Suppressor macrophage treated with lipopolysaccharide for 4 hours (primary cell): ENCODE measurements at regions not wholly inside any gene's neighbourhood (a gene's known extent, or its start where the extent isn't known, plus 50 kb on each side); places are given as distances from the start of the nearest gene placed in this dataset.
A peak's percentile ranks its signal among the peaks of the same experiment; 100 is the strongest.

Experiments
- DNase-seq: peaks from one replicate; pipeline ENCODE4 v3.0.0-alpha.2; 2020

DNA sequence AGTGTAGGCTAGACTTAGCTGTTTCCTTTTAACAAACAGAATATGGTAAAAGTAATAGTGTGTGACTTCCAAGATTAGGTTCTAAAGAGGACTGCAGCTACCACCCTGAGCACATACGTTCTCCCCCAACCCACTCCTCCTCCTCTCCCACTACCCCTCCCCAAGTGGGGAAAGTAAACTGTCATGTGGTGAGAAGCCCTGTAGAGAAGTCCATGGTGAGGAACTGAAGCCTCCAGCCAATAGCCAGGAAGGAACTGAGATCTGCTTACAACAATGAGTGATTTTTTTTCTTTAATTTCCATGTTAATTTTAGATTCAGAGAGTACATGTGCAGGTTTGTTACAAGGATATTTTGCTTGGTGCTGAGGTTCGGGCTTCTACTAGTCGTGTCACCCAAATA, 57.0 kb upstream of the EGLN3 start:
- DNase-seq, result peak; percentile 25

DNA sequence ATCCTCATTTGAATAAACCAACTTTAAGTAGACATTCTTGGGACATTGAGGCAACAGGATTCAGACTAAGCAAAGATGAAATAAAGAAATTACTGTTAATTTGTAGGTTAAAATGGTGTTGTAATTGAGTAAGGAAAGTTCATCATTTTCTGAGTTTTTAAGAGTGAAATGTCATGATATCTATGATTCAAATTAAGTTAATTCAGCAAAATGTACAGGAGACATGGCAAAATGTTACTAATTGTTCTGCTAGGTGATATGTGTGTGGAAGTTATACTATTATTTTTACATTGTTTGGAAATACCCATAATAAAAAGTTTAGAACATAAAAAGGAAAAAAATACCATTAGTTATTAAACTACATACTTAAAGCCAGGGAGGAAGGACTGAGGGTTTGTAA, 55.0 kb upstream of the EGLN3 start:
- DNase-seq, result no peak

DNA sequence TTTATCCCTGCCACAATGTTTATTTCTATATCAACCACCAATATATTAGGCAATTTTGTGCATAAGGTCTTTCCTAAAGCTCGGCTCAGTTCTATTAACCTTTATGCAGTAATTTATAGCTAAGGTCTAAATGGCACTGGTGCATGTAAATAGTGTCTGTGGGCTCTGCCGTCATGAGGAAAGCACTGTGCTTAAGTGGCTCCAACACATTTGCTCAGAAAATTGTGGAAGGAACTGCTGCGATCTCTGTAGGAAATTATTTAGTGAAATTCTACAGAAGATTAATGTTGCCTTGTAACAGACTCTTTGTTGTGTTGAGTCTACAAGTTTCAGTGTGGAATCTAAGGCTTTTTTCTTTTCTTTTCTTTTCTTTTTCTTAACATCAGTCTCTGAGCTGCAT, 54.0 kb upstream of the EGLN3 start:
- DNase-seq, result no peak

DNA sequence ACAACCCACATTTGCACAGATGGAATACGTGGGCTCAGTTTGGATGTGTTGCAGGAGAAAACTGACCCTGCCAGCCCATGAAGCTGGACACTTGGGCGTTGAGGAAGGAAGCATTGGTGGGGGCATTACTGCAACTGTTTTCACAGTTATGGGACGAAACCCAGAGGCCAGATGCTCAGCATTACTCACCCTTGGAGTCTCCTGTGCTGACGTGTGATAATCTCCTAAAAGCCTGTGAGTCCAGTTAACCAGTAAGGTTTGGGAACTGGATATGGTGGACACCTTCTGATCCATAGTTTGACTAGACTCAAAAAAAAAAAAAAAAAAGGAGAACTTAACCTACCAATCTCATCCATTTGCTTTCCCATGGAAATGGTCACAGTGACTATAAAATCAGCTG, 52.8 kb upstream of the EGLN3 start:
- DNase-seq, result no peak

DNA sequence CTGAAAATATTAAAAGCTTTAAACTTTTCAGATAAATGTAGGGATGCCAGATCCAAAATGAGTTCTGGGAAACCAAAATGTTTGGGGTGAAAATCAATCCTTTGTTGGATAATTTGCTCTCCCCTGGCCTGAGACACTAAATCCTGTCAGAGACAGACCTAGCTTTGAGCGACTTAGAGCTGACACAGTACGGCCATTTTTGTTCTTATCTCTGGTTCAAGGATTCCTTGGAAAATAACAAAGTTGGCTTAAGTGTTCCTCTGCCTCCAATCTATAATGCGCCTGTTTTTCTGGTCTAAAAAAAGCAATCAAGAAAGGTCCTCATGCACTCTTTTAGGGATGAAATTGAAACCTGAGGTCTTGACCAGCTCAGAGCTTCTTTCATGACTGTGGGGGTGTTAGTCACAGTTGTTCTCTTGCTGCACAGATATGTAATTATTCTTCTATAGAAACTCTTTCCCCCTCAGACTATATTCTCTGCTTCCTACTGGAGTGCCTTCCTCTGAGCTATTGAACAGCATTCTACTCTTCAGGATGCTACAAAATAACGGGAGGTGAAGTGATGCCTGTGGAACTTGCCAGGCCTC, 52.3 kb upstream of the EGLN3 start:
- DNase-seq, result no peak
